HTR-8/SVneo (cell line): ENCODE measurements at regions not wholly inside any gene's neighbourhood (a gene's known extent, or its start where the extent isn't known, plus 50 kb on each side); places are given as distances from the start of the nearest gene placed in this dataset.
A peak's percentile ranks its signal among the peaks of the same experiment; 100 is the strongest.

ENCODE experiments used
- DNase-seq: peaks from one replicate; pipeline ENCODE4 v3.0.0; 2011; ENCODE audit warnings: low spot score, mixed read lengths; ENCODE audit not compliant: insufficient read length
- FAIRE-seq: peaks from 2 replicates; lab custom pipeline; 2011; peaks lifted over from hg19 to GRCh38; lab: Jason Lieb, UNC

- FAIRE-seq = no peak
- no peak for DNase-seq
These were observed 86.2 kb upstream of the COL6A5 start for GRCh38 chr3:130259166-130259874.

GRCh38 chr3:130260918-130261317 lies 84.6 kb upstream of the COL6A5 start:
- DNase-seq (no peak), FAIRE-seq (no peak)

GRCh38 chr3:130263708-130264107 lies 81.8 kb upstream of the COL6A5 start:
- no peak for FAIRE-seq
- no peak for DNase-seq

DNA sequence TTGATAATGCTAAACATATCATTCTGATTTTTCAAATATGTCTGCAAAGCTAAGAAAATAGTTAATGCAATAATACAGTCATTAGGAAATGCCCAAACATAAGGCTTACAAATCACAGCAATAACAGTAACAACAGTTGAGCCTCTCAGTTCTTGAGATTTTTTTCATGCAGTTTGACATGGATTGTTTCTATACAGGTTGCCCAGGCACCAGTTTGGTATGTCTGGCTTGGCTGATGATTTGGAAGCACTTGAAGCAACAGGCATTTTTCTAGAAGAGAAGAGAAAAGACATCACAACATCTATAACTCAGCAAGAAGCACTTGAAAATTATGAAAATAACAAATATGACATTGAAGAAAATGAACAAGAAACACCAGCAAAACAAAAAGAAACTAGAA lies 78.7 kb upstream of the COL6A5 start:
- no peak for FAIRE-seq

DNA sequence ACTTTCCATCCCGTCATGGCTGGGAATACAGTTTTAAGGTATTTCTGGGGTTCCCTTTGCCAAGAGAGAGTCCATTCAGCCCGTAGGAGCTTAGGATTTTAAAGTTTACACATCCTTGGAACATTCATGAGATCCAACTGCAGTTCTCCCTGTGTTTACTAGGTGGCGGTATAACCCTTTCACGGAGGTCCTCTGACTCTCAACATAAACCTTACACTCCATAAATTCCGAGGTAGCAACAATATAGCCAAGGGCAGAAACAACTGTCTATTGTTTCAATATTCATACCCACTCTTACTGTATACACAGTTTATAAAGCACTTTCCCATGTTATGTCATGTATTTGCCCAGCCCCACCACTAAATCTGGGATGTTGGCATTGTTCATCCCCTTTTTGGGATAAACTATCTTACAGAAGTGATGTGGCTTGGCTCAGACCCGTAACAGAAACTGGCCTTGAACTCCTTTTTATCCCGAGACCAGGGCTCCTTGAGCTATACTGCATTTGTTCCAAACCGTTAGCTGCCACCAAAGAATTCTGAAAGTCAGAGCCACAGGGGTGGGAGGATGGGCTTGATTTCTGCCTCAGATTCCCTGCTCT lies 69.2 kb upstream of the COL6A5 start:
- no peak for FAIRE-seq
- peak; percentile 59 for DNase-seq

More for the DNA sequence above, 78.7 kb upstream of the COL6A5 start:
- DNase-seq = no peak

DNA sequence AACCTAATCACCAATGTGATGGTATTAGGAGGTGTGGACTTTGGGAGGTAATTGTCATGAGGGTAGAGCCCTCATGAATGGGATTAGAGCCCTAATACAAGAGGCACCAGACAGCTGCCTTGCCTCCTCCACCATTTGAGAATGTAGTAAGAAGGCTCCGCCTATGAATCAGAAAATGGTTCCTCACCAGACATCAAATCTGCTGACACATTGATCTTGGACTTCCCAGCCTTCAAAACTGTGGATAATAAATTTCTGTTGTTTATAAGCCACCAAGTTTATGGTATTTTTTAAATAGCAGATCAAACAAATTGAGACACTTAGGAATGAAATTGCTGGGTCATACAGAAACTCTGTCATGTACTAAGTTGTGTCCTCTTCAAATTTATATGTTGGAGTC lies 56.8 kb upstream of the COL6A5 start:
- no peak for DNase-seq
- no peak for FAIRE-seq

GRCh38 chr3:130291148-130291547 lies 54.3 kb upstream of the COL6A5 start:
- no peak for FAIRE-seq
- DNase-seq = no peak

DNA sequence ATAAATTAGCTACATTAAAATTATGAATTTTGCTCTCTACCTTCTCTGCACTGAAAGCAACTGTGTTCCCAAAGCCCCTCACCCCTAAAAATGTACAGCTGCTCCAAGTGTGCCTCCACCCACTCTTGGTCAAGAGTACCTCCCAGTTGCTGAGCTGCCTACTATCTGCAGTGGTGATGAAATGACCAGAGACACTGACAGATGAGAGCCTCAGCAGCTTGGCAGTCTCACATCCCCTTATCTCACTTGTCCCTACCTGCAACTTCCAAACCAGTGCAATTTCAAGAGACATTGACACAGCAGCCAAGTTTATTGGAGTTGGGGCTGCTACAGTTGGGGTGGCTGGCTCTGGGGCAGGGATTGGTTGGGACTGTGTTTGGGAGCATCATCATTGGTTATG lies 52.2 kb upstream of the COL6A5 start:
- FAIRE-seq (no peak), DNase-seq (no peak)
